ENCODE measurements at regions not wholly inside any gene's neighbourhood (a gene's known extent, or its start where the extent isn't known, plus 50 kb on each side); places are given as distances from the start of the nearest gene placed in this dataset.

- H3K4me2 ChIP-seq (ENCODE audit: low read depth, low read length): peak overlapping the region; percentile 12; the same call in 1 of the 2 replicates
These were observed 291.2 kb upstream of the MEOX2 start for GRCh38 chr7:15977663-15978062.

More at GRCh38 chr7:15977663-15978062, 291.2 kb upstream of the MEOX2 start:
- Histone ChIP-seq H3K9me3 (ENCODE audit: control insufficient read depth, insufficient read depth, low read length) (no peaks in the 10 kb centered on the region), H3K4ac (ENCODE audit: low read depth, low read length) (no peak overlapping the region), H2AFZ (replicated peaks; ENCODE audit: low read length, poor library complexity) (no peak overlapping the region), H3K14ac (replicated peaks; ENCODE audit: low read depth, low read length) (no peak overlapping the region), H2BK120ac (ENCODE audit: low read depth, low read length) (no peak overlapping the region), H2BK20ac (ENCODE audit: low read depth, low read length) (no peak overlapping the region; the same call in 1 of the 2 replicates), H3K36me3 (ENCODE audit: control insufficient read depth, insufficient read depth, low read length) (no peaks in the 10 kb centered on the region), H4K20me1 (ENCODE audit: insufficient read depth, low read length) (no peaks in the 10 kb centered on the region), H2BK5ac (ENCODE audit: low read depth, low read length, poor library complexity, severe bottlenecking) (peak overlapping the region; percentile 79), H3K79me1 (ENCODE audit: low read depth in 1 of 2, low read length in 2 of 2) (no peaks in the 10 kb centered on the region), H3K9ac (ENCODE audit: low read depth, low read length) (no peak overlapping the region), H2AK5ac (ENCODE audit: low read depth, low read length) (no peak overlapping the region), H4K5ac (ENCODE audit: low read depth, low read length) (no peak overlapping the region), H2AK9ac (replicated peaks; ENCODE audit: low read depth, low read length, poor library complexity) (no peak overlapping the region), H3K56ac (ENCODE audit: extremely low read depth, insufficient read depth, low read length) (no peak overlapping the region), H4K8ac (ENCODE audit: low read depth in 2 of 2, low read length in 2 of 2) (peak overlapping the region in 1 of 2 experiments; percentile 53; a peak in 1 of 4 replicates), H3K18ac (ENCODE audit: low read depth, low read length) (no peak overlapping the region), H4K91ac (ENCODE audit: insufficient read depth, low read depth, low read length) (no peak overlapping the region), H3K4me1 (ENCODE audit: control insufficient read depth, insufficient read depth, low read length) (no peaks in the 10 kb centered on the region; the same call in 1 of the 2 replicates), H3K9me1 (ENCODE audit: insufficient read depth, low read length) (no peaks in the 10 kb centered on the region; the same call in 1 of the 2 replicates), H3K23ac (ENCODE audit: low read depth, low read length) (no peak overlapping the region), H2BK15ac (ENCODE audit: low read depth, low read length) (no peak overlapping the region), H3K27ac (ENCODE audit: insufficient read depth, low read length) (no peak overlapping the region), H3K27me3 (ENCODE audit: control insufficient read depth, insufficient read depth, low read length) (no peaks in the 10 kb centered on the region), H3K4me3 (ENCODE audit: insufficient read depth, low read depth, low read length) (no peak overlapping the region)
- DNase-seq (peak; percentile 63), ATAC-seq (ENCODE audit: low read depth) (peak; percentile 78)
- 0 out of 2 replicates have a peak, but pooled peaks have one; percentile 9 for TF ChIP-seq FOS (IDR thresholded peaks at IDR 0.05; ENCODE audit: low read depth, low read length)
- TF ChIP-seq BHLHE40 (IDR thresholded peaks at IDR 0.05; ENCODE audit: low read depth, low read length): no peak
- POLR2A ChIA-PET (ENCODE audit: unreplicated experiment): no interaction called here
- dilution Hi-C loops (cut with HindIII; ENCODE audit: low sequenced_read_pairs, unreplicated experiment): no loop called here
- CTCF ChIA-PET: no interaction called here
- in situ Hi-C loops (cut with MboI; ENCODE audit: low sequenced_read_pairs): no loop called here
- no CpG with 5 or more reads among the region's 3 CpGs for WGBS, 2 experiments (ENCODE audit: extremely low coverage in 2 of 2, insufficient read length in 1 of 2)
- BruUV-seq (replicated peaks): no TSS peak
- intact Hi-C loops (cut with micrococcal nuclease): loop anchor here (5.0 kb wide), 1 partner anchor 45 kb away; no protein-coding TSS in a partner anchor
